ENCODE measurements at regions not wholly inside any gene's neighbourhood (a gene's known extent, or its start where the extent isn't known, plus 50 kb on each side); places are given as distances from the start of the nearest gene placed in this dataset.

DNA sequence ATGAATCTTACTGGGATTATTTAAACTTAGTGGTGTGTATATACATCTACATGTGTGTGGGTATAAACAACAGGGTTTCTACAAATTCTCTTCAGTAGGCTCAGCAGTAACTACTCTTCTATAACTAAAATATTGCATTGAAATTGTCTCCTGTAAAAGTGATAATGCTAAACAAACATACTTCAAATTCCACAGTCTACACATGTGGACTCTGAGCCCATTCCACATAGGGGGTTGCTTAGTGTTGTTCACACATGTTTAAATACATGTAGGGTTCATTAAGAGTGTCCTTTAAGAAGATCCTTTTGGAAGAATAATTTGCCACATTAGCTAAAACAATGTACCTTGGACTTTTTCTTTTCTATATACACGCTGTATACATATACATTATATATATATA, 152.8 kb upstream of the VRK2 start:
- no peak for DNase-seq

DNA sequence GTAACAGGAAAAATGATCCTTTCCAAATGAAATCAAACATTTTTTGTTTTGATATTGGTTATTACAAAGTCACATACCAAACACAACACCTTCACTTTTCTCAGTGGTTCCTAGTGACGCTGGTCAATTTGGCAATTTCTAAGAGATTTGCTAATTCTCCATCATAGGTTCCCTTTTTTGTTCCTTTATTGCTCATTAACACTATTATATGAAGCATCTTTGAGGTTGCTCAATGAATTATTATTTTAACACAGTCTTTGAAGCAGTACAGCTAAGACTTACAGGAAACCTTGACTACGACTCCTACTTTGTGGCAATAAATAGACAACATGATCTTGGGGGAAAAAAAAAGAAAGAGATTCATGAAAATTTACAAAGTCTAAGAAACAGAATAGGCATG, 152.2 kb upstream of the VRK2 start:
- no peak for DNase-seq

DNA sequence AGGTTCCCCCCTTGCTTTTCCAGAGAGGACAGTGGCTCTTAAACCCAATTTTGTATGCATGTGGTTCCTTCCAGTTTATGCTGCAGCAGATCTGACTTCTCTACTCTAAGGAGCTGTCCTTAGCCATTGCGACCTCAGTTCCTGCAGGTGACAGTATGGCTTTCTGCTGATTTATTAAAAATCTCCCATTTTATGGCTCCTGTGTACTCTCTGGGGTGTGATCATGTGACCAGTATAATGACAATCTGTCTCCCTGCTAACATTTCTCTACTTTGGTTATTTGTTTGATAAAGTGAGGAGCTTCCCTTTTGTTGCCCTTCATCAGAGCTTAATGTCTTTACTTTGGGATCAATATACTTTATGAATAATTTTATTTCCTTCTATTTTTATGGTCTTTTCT, 148.7 kb upstream of the VRK2 start:
- no peak for DNase-seq

DNA sequence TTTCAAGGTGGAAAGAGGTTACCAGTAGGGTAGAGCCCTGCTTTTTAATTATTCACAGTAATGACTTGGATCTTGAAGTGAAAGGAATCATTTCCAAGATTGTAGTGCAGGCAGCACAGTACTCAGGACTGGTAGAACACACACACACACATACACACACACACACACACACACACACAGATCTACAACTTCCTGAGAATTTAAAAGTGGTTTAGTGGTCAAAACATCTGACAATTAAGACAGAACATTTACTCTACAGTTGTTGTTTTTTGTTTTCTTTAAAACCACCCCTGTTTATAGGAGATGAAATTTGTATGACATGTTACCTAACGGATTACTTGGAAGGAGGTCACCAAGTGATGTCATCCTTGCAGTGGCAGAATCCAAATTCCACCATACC, 146.7 kb upstream of the VRK2 start:
- DNase-seq, result no peak

DNA sequence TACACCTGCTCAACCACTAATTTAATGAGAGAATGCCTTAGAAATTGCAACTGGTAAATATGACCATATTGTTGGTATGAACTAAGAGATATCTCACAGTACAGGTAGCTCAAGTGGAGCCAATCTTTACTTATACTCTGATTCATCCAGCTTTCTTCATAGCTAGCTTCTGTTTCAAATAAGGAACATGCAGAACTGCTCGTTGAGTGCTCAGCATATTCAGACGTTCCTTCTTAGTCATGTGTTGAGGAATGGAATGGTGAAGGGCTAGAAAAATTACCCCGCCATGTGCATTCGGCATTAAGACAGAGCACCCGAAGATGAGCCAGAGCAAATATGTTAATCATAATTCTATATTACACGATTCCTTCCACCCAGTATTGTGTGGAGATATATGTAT, 144.0 kb upstream of the VRK2 start:
- no peak for DNase-seq

DNA sequence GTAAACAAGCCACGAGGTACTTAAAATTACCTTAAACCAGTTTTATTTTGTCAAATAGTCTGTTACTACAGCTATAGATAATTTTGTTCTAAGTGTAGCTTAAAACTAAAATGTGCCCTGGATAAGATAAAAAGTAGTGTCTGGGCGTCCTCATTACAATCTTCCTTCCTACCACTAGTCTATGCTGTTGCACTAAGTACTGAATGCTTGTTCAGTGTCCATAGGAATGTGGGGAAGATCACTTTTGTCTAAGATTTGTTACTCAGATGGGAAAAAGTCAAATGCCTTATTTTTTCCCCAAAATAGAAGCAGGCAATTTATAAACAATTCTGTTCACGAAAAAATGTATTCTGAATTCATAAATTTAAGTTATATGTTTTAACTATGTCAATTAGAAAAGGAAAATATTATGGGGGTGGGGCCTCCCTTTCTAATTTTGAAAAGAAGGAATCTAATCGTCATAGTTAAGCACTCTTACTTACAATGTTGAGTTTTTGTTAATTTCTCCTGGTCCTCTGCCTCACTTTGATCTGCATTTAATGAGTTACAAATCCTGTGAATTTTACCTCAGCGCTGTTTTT, 140.4 kb upstream of the VRK2 start:
- DNase-seq, result no peak

DNA sequence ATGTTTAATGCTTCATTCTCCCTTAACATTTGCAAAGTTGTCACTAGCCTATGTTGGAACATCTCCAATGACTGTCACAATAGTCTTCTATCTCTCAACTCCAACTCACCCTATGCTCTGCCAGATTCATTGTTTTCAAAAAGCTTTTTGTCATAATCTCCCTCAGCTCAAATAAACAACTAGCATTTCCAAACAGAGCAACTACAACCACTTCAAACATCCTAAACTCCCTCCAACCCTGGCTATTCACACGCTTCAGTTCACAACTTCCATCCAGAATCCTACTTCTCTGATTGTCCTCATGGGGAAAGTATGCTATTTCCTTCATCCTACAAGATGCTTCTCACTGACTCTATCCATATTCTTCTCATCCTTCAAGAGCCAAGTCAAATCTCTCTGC, 139.2 kb upstream of the VRK2 start:
- no peak for DNase-seq

DNA sequence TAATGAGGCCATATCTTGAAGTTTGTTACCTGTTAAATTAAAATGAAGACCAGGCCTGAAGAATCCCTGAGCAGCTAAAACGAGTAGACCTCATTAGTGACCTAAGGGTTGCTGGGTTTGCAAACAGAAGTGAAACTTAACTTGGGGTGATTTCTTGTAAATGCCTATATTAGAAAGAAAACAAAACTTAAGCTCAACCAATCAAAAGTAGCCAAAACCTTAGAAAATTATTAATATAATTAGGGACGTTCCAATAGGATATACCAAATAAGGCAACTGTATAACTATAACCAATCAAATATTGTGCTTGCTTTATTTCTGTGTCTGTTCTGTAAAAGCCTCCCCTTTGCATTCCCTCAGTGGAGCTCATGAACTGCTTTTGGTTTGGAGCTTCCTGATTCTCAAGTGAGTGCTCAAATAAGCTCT, 137.9 kb upstream of the VRK2 start:
- no peak for DNase-seq

DNA sequence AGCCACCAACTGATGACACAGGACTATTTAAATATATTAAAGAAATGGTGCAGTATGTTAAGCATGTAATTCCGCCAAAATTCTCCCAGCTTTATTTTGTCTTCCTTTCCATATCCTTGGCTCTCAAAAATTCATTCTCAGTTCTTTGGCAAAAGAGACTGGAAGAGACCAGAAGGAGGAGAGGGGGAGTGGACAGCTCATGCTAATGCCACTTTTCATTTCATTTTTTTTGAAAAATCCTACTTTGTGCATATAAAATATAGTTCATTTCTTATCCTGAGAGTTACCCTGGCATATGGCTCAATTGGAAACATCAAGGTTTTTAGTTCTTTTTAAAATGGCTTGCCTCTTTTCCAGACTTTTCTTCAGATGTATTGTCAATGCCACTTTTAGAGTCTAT, 128.5 kb upstream of the VRK2 start:
- no peak for DNase-seq

DNA sequence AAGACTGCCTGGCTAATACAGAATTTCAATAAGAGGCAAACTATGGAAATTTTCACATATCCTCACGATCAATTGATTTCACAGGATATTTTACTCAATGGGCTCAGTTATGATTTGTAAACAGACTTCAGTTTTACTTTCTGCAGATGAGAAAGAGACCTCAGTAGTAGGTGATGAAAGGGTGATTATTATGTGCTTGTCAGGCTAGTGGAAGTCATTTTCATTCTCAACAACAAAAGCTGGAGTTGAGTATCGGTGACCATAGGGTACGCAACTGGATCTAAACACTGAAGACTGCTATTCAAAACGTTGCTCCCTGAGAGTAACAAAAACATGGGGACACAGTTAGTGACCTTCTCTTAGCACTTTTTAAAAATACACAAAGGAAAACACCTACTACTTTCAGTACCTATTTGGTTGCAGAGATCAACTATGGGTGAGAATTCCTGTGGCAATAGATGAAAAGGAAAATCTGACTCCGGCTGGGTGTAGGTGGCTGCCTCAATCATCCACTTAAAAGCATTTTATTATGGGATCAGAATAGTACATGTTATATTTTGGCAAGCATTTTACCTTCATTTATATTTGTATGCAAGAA, 126.2 kb upstream of the VRK2 start:
- no peak for DNase-seq

DNA sequence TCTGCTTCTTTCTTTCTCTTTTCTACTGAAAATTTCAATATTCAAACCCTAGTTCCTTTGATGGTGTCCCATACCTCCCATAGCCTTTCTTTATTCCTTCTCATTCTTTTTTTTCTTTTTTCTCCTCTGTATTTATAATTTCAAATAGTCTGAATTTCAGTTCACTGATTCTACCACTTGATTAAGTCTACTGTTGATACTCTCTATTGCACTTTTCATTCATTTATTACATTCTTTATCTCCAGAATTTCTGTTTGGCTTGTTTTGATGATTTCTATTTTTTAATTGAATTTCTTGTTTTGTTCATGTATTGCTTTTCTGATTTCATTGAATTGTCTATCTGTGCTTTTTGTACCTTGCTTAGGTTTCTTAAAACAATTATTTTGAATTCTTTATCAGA, 111.9 kb upstream of the VRK2 start:
- DNase-seq, result no peak

DNA sequence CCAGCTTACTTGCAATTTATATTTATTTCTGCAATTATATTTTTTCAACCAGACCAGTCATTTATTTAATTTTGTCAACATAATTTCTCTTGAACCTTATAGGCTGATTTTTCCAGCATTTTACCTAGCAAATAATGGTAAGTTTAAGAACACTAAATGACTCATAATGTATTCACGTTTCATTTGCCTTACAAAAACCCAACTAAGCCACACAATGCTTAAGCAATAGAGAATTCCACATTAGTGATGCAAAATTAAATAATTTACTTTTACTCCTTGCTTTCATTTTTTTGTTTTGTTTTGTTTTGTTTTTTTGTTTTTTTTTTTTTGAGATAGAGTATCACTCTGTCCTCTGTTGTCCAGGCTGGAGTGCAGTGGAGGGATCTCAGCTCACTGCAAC, 110.4 kb upstream of the VRK2 start:
- DNase-seq, result no peak

DNA sequence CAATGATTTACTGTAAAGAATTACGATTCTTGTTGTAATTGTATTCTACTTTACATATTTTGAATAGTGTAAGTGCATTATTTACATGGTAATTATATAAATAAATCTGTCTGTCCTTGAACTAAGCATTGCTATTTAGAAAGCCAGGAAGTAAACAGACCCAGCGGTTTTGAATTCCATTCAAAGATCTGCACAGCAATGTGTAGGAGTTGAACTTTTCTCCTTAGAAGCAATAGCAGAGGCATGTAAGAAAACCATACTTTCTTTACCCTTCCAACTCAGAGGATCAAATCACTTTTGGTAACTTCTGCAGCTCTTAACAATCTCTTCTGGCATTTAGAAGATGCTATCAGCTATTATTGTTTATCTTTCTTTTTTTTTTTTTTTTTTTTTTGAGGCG, 109.2 kb upstream of the VRK2 start:
- no peak for DNase-seq

DNA sequence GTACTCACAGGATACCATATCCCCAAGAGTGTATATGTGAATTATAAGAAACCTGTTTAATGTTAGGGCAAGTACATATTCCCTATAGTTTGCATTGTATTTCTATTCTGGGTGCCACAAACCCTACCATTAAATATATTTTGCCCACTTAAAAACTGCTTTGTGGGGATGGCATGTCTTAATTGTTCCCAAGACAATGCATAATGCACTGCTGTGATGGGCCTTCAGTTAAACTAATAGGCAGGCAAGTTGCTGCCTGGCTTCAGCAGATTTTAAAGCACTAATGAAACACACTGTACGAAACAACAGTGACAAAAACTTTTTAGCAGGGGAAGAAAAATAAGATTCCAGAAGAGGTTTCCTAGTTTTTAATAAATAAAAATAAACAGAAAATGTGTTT, 104.8 kb upstream of the VRK2 start:
- peak; percentile 55 for DNase-seq

DNA sequence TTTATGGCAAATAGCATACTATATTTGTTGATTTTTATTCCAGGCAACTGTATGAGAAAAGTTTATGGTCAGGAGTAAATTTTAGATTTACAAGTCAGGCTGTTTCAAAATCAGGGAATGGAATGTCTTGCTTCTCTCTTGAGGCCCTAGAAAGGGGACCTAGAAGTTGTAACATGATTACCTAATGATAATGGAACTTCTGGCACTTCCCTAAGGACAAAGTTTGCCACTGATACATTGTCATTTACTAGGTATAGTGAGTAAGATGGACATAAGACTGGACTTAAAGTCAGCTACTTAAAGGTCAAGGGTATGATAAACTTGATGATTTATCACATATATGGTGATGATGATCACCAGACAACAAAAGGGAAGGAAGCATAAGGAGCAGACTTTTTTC, 103.3 kb upstream of the VRK2 start:
- DNase-seq, result no peak

DNA sequence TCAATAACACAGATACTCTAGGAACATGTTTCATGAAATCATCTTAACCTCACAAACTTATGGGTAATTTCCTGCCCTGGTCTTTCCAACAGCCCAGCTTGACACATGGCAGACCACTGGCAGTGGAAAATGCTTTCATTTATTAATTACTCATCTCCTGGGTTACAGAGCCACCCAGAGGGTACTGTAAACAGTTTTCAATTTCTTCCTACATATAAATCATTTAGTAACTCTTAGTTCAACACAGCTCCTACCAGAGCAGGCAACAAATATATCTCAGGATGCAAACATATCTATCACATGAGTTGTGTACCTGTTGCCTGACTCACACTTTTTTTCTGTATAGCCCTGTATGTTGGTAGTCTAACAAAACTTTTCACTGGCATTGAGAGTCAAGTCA, 99.2 kb upstream of the VRK2 start:
- DNase-seq, result no peak

DNA sequence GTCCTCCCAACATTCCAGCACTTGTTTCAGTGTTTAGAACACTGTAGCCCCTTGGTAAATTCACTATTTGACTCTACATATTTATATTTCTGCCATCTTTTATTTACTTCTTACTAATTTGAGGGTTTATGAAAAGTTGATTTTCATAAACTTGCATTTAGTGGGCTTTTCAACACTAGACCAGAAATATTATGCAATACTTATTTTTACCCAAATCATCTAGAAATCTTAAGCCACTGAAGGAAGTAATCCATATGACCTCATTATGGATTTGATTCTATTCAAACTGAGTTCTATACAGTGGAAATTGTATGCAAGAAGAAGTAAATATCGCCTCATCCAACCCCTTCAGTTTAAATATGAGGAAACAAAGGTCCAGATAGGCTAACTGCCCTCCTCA, 92.6 kb upstream of the VRK2 start:
- DNase-seq, result no peak

DNA sequence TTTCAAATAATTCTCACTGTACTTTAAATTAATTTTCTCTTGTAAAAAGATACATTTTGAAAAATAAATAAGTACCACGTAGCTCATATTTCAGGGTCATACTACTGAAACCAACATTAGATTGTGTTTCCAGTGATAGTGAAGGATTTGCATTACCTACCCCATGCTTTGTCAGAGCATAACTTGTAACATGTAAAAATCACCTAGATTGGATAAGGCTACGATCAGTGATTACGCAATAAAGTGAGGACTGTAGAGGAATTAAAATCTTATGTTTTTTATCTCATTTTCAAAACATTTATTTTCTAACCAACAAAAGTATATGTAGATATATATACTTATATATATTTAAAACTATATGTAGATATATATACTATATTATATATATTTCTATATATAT, 89.4 kb upstream of the VRK2 start:
- no peak for DNase-seq

DNA sequence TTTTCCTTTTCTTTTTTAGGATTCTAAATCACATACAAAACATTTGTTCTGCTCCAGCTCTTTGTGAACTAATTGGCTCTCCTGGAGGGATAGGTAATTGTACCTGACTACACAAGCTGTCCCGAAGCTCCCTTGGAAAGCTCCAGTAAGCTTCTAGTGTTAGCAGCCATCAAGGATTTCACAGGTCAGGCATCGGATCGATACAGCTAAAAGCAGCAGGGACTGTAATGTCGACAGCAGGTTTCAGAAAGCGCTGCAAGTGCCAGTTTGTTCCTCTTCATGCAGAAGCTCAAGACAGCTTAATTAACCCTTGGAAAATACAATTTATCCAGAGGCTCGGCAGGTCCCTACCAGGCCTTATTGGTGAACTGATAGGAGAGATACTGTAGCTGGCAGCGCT, 87.2 kb upstream of the VRK2 start:
- DNase-seq, result peak; percentile 31

DNA sequence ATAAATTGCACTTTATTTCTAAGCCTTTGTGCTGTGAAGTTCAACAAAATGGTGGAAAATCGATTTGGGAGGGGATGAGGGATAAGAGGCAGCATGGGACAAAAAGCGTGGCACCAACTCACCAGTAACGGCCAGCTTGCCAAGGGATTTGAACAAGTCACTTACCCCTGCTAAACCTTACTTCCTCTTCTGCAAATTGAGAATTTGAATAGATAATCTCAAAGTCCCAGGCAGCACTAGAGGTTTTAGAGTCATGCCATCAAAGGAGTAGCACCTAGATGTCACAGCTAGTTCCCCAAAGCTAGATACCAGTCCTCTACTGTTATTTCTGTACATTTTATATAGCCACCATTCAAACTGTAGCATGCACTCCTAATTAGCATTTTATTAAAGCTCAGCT, 83.7 kb upstream of the VRK2 start:
- no peak for DNase-seq

DNA sequence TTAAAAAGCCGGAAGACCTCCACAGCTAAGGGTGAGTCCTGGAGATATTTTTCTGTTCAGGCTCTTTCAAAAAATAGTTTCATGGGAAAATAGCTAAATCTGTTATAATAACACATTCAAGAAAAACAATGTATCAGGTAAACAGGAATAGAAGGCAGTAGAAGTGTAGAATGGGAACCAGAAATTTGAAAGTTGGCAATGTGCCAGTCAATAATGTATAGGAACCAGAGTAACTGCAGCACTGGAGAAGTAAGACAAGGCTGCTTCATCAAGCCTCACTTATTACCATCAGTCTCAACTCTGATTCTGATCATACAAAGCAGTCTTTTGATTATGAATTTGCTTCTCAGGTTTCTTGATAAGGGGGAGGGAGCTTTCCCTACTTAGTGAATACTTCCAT, 81.4 kb upstream of the VRK2 start:
- no peak for DNase-seq

DNA sequence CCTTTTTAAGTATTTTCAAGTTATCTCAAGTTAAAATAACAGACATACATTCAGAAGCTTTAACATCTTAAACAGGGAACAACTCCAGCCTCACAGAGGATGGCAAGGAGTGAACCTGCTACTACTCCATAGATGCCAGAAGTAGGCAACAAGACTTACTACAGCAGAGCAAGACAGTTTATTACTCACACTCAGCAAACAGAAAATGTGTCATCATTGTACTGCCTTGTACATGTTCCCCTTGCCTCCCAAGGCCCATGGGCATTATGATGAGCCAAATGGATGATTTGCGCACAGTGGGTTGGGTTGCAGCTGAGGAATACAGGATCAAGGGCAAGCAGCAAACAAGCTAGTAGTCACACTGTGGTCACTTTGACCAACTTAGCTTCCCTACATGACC, 80.6 kb upstream of the VRK2 start:
- DNase-seq, result no peak

DNA sequence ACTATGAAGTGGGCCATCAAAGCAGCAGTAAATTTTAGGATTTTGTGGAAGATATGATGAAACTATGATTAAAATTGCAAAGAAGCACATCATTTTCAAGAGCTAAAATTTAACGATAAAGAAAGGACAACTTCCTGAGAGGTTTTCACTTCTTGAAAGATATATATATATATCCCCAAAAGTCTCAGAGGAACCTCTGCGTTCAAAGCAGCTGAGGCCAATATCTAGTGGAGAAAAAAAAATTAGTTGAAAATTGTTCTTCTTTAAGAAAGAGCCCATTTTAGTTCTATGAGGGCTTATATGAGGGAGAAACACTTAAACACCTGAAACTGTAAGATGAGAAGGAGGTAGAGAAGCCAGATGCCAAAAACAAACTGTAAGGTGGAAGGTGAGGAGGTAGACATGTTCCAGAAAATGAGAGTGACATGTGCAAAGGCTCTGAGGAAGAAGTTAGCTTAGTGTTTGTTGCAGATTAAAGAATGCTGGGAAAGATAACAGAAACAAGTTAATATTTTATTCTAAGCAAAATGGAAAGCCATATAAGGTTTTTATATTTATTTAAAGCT, 72.9 kb upstream of the VRK2 start:
- no peak for DNase-seq

DNA sequence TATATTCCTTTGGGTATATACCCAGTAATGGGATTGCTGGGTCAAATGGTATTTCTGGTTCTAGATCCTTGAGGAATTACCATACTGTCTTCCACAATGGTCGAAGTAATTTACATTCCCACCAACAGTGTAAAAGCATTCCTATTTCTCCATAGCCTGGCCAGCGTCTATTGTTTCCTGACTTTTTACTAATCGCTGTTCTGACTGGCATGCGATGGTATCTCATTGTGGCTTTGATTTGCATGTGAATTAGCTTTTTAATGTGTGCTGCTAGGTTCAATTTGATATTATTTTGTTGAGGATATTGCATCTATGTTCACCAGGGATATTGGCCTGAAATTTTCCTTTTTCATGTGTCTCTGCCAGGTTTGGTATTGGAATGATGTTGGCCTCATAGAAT, 67.4 kb upstream of the VRK2 start:
- no peak for DNase-seq

DNA sequence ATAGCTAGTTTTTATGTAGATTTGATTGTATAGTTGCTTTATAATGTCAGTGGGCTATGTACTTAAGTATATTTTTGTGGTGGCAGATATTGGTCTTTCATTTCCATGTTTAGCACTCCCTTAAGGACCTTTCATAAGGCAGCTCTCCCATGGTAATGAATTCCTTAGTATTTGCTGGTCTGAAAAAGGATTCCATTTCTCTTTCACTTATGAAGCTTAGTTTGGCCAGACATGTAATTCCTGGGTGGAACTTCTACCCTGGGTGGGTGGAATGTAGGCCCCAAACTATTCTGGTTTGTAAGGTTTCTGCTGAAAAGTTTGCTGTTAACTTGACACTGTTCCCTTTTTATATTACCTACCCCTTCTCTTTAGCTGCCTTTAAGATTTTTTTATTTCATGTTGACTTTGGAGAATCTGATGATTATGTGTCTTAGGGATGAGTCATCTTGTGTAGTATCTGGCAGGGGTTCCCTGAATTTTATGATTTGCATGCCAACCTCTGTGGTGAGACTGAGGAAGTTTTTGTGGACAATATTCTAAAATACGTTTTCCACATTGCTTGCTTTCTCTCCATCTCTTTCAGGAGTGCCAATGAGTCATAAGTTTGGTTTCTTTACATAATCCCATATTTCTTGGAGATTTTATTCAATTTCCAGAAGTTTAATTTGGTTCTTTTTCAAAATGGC, 65.4 kb upstream of the VRK2 start:
- no peak for DNase-seq

Data from retina (tissue), 1 donor.